AG10803 (cell line): ENCODE measurements at regions not wholly inside any gene's neighbourhood (a gene's known extent, or its start where the extent isn't known, plus 50 kb on each side); places are given as distances from the start of the nearest gene placed in this dataset.
"Not testable (repeated sequence)": the region's sequence is repeated elsewhere in the genome, so short reads cannot be mapped to it uniquely, and the experiment has no call there.

Source experiments
- DNase-seq: peaks from one replicate; pipeline ENCODE4 v3.0.0; 2010; ENCODE audit warnings: low read depth
- H3K4me3 ChIP-seq: 2 replicates; pipeline ENCODE4 v1.5.1; 2011; ENCODE audit warnings: mild to moderate bottlenecking, low read length, control low read depth
- TF ChIP-seq, protein P1 (sequence below): conservative IDR thresholded peaks from 2 replicates; pipeline ENCODE4 v1.5.1; 2011; ENCODE audit warnings: mild to moderate bottlenecking, low read length, control low read depth, inconsistent platforms

DNA sequence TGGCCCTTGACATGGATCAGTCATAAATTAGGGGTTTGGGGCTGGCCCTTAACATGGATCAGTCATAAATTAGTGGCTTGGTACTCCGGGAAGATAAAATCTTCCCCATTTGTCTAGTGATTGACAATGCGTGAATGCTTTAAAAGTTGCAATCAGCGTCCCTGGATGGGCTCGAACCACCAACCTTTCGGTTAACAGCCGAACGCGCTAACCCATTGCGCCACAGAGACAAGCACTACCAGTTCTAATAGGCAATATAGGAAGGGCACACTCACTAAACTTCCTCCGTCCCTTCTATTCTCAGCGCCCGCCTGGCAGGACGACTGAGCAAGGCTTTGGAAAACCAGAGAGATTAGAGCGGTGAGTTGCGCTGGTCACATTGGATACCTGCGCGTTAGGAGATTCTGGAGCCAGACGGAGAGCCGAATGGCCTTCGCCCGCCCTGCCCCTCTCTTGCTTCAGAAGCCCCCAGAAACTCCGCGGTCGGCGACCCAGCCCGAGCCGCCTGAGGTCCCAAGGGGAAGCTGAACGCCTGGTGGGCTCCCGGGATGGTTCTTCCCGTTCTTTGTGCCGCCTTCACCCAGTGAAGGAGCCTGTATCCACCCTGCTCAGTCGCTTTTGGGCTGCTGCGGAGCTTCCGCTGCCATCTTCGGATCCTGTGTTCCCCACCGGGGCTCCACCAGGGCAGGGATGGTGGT, 235.9 kb downstream of the FAM72C start:
- TF ChIP-seq, protein P1, sequence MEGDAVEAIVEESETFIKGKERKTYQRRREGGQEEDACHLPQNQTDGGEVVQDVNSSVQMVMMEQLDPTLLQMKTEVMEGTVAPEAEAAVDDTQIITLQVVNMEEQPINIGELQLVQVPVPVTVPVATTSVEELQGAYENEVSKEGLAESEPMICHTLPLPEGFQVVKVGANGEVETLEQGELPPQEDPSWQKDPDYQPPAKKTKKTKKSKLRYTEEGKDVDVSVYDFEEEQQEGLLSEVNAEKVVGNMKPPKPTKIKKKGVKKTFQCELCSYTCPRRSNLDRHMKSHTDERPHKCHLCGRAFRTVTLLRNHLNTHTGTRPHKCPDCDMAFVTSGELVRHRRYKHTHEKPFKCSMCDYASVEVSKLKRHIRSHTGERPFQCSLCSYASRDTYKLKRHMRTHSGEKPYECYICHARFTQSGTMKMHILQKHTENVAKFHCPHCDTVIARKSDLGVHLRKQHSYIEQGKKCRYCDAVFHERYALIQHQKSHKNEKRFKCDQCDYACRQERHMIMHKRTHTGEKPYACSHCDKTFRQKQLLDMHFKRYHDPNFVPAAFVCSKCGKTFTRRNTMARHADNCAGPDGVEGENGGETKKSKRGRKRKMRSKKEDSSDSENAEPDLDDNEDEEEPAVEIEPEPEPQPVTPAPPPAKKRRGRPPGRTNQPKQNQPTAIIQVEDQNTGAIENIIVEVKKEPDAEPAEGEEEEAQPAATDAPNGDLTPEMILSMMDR: no peak
- no peak overlapping the region for H3K4me3 ChIP-seq
- no peak for DNase-seq

GRCh38 chr1:143734261-143734660, 237.5 kb downstream of the FAM72C start:
- not testable (repeated sequence) for DNase-seq

DNA sequence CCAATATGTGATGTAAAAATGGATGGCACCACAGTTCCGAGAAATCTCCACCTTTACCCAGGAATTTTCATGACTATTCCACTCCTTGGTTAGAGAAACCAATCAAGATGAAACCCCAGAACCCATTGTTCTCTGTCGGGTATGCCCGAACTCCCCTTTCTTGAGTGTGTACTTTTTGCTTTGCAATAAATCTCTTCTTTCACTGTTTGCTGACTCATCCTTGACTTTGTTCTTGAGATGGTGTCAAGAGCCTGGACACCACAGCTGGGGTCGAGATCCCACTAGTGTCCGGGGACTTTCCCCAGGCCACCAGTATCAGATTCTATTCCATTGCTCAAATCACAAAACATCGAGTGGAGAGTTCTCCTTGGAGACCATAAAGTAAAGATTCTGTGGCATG, 240.9 kb downstream of the FAM72C start:
- DNase-seq, H3K4me3 ChIP-seq: not testable (repeated sequence)

More at GRCh38 chr1:143734261-143734660, 237.5 kb downstream of the FAM72C start:
- H3K4me3 ChIP-seq: not testable (repeated sequence)

GRCh38 chr1:143729449-143730111, 242.2 kb downstream of the FAM72C start:
- H3K4me3 ChIP-seq, DNase-seq: not testable (repeated sequence)

GRCh38 chr1:143728802-143729448, 242.9 kb downstream of the FAM72C start:
- H3K4me3 ChIP-seq, DNase-seq: not testable (repeated sequence)

DNA sequence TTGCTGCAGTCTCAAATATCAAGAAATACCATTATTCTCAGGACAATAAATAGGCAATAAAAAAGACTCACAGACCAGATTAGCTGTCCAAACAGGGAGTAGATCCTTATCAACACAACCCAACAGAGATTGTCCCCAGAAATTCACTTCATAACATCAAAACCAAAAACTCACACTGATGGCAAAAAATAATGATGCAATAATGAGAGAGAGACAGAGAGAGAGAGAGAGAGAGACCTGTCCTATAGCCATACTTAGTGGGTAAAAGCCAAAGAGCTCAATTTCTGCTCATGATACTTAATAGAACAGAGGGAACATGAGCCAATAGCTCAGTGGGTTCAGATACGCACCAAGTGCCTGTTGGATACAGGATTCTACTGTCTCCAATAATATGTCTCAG, 244.5 kb downstream of the FAM72C start:
- TF ChIP-seq, protein P1: no peak
- H3K4me3 ChIP-seq: no peak overlapping the region
- no peak for DNase-seq

GRCh38 chr1:143721024-143721373, 250.8 kb downstream of the FAM72C start:
- TF ChIP-seq, protein P1: no peak
- no peak overlapping the region for H3K4me3 ChIP-seq
- no peak for DNase-seq

DNA sequence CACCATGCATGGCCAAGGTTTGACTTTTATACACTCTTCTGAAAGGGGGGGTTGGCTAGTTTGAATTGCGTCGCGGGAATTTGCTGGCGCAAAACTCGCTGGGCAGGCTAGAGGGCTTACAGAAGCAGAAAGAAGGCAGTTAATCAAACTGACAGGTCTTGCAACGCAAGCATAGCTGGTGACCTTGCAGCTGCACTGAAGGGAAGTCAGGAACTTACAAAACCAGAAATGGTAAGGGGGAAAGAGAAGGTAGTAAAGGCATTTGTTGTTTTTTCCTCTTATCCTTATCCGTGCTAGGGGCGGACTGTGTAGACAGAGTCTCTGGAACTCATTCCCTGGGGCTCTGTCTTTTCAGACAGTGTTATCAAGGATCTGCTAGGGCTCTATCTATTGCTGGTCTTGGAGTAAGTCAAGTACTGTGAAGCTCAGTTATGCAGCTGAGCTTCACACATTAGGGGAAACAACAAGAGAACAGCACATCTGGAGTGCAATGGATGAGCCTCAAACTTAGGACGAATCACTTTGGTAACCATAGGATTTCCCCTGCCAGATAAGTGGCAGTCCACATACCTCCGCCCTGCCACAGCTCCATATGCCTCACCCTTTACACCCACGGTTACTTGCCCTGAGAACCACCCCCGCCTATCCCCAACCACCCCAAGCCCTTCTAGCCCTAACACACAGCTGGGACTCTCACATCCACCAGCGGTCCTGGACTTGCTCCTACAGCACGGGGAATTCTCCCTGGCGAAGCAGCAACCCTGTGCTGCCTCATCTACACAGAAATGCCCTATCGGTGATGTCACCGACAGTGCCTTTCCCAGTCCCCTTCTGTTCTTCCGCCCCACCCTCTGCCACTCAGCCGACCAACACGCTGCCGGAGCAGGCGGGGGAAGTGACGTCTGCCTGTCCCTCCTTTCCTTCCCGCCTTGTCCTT, 251.4 kb downstream of the FAM72C start:
- TF ChIP-seq, protein P1: no peak
- DNase-seq: no peak
- H3K4me3 ChIP-seq: no peak overlapping the region

- DNase-seq: no peak
- H3K4me3 ChIP-seq: no peak overlapping the region
- TF ChIP-seq, protein P1: no peak
These were observed 253.3 kb downstream of the FAM72C start for GRCh38 chr1:143718524-143718923.
